GM19452 (cell line): ENCODE measurements at regions not wholly inside any gene's neighbourhood (a gene's known extent, or its start where the extent isn't known, plus 50 kb on each side); places are given as distances from the start of the nearest gene placed in this dataset.

Experiments used
- ATAC-seq: cut with Tn5 transposase; IDR thresholded peaks from one replicate; pipeline ENCODE4 v1.9.1; 2021; ENCODE audit not compliant: unreplicated experiment

- ATAC-seq: no peak
These were observed 244.0 kb downstream of the DUSP6 start for GRCh38 chr12:89108265-89108664.

DNA sequence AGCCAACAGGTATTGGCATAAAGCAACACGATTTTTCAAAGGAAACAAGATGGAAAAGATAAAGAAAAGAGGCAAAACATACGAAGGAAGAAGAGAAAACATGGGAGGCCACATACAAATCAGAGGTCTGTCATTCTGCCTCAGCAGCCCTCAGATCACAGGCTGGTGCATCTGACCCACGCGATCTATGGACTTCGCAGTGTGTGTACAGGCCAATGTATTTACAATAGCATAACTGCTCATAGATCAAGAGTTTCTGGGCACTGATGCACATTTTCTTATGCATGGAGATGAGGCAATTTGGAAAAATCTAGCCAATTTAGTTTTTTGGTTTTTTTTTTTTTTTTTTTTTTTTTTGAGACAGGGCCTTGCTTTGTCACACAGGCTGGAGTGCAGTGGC is 245.4 kb downstream of the DUSP6 start:
- no peak for ATAC-seq

- ATAC-seq: no peak
These were observed 247.1 kb downstream of the DUSP6 start for GRCh38 chr12:89105243-89105642.

DNA sequence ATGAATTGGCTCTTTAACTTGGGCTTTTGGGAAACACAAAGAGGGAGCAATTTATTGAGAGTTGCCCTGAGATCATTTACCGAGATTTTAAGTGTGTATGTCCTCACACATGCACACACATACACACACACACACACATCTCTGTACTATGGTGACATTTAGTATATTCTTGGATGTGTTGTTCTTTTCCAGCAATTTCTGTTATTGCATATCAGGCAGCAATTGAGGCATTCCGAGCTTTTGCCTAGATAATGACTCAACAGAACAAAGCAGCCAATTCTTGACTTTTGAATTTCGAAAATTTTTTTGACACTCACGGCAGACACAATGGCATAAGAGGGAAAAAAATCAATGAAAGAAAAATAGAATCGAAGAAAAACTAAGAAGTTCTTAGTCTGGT is 248.5 kb downstream of the DUSP6 start:
- no peak for ATAC-seq

DNA sequence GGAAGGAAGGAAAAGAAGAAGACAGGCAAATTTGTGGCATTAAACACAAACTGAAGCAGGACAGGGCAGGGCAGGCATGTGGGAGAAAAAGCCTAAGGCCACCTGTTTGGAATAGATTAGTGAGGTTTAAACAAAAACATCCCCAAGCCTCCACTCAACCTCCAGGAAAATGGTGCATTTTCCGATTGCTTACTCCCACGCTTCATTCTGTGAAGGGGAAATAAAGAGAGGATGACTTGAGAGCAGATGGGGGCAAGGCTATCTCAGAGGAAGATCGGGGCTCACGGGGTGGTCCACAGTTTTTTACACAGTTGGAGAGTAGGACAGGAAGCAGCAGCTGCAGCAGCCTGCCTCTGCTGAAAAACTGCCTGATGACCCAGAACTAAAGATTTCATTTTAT is 250.9 kb downstream of the DUSP6 start:
- no peak for ATAC-seq

GRCh38 chr12:89098441-89099112 is 253.7 kb downstream of the DUSP6 start:
- no peak for ATAC-seq

GRCh38 chr12:89092297-89092696 is 260.0 kb downstream of the DUSP6 start:
- no peak for ATAC-seq

GRCh38 chr12:89091293-89091841 is 260.9 kb downstream of the DUSP6 start:
- ATAC-seq: no peak

GRCh38 chr12:89089264-89089663 is 263.0 kb downstream of the DUSP6 start:
- ATAC-seq: no peak

- no peak for ATAC-seq
These were observed 264.4 kb downstream of the DUSP6 start for GRCh38 chr12:89087876-89088275.

GRCh38 chr12:89087149-89087825 is 265.0 kb downstream of the DUSP6 start:
- ATAC-seq: no peak

DNA sequence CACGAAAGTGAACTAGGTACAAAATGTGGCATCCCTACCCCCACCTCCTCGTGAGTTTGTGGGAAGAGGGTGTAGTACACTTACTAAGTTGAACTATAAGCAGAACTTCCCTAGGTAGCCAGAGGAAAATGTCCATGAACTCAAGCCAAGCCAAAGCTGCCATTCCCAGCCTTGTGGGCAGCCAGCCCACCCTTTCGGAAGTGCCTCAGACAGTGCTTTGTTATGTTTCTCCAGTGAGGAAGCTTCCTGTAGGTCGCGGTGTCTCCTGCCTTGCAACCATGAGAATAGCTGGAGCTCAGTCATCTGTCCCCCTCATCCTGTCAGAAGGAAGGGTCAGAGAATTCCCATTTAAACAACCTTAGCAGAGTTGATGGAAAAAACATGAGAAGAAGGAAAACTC is 266.9 kb downstream of the DUSP6 start:
- ATAC-seq: no peak

DNA sequence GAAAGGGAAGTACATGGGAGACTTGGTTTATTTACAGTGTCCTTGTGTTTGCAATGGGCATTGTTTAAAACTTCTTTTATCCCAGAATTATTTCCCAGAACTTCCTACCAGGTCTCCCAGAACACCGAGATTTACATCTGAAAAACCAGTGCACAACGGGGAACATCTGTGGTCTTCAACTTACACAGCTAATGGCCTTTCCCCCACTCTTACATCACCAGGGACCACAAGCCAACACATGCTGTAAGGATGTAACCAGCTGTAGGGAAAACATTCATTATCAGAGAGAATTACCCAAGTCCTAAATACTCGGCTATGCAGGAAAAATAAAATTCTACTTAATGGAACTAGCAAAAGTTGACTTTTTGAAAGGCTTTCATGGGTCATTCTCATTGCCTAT is 267.6 kb downstream of the DUSP6 start:
- no peak for ATAC-seq

DNA sequence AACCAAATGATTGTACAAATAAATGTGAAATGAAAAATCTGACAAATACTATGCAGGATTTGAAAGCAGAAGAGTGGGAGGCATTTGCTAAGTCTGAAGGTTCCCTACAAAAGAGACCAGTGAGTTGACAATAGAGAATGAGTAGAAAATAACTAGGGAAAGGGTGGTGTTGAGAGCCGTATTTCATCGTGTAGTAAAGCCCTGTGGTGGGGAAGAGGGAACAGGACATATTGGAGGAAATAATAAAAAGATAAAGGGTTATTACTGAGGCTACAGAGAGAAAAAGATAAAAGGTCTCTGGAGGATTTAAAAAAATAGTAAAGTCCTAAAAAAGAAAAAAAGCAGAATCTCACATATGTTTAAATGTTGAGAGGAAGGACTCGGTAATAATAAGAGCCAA is 268.8 kb downstream of the DUSP6 start:
- ATAC-seq: no peak

- no peak for ATAC-seq
These were observed 269.9 kb downstream of the DUSP6 start for GRCh38 chr12:89082370-89082753.

GRCh38 chr12:89081719-89082369 is 270.5 kb downstream of the DUSP6 start:
- ATAC-seq: no peak

DNA sequence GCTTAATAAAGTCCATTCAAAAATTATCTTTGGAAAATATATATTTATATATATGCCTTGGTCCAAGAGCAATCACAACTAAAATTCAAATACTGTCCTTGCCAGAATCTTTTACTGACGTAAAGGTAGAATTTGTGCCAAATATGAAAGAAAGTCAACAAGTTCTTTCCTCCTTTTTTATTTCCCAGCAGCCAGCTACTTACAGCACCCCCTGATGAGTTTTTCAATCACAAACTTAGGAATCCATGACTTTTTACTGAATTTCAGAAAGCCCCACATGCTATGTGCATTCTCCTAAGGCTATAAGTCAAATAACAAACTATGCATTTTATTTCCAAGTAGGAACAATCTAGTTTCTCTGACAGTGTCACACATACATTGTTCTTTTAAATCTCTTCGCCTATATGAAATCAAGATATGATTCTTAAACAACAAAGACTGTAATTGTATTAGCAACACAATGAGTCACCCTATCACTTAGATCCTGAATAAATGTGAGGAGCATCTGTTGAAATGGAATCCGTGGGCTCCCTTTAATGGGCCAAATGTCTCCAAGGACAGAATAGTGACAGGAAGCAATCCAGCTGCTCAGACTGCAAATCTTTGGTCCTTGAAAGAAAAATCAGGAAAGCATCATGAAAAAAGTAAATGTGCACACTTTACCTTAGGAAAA is 271.4 kb downstream of the DUSP6 start:
- ATAC-seq: no peak

GRCh38 chr12:89075880-89076540 is 276.3 kb downstream of the DUSP6 start:
- ATAC-seq: no peak

GRCh38 chr12:89073659-89074058 is 278.6 kb downstream of the DUSP6 start:
- ATAC-seq: no peak

- no peak for ATAC-seq
These were observed 279.3 kb downstream of the DUSP6 start for GRCh38 chr12:89073027-89073398.
